Left lobe of liver (tissue), 2 donors: ENCODE measurements at regions not wholly inside any gene's neighbourhood (a gene's known extent, or its start where the extent isn't known, plus 50 kb on each side); places are given as distances from the start of the nearest gene placed in this dataset.
"Not testable (repeated sequence)": the region's sequence is repeated elsewhere in the genome, so short reads cannot be mapped to it uniquely, and the experiment has no call there.

Experiments
- ATAC-seq: fragments of 200-7000 bp; cut with Tn5 transposase; one replicate; pipeline ENCODE4 v1.9.1; 2020; ENCODE audit warnings: mild to moderate bottlenecking, moderate library complexity
- DNase-seq: peaks from one replicate; pipeline ENCODE4 v3.0.0-alpha.2; 2020; ENCODE audit warnings: low spot score
- donor health status: DM: no; HTN: no; CAD: no; lungs with moderate emphysema.
- donor health status: DM: no; HTN: yes; CAD: no.

DNA sequence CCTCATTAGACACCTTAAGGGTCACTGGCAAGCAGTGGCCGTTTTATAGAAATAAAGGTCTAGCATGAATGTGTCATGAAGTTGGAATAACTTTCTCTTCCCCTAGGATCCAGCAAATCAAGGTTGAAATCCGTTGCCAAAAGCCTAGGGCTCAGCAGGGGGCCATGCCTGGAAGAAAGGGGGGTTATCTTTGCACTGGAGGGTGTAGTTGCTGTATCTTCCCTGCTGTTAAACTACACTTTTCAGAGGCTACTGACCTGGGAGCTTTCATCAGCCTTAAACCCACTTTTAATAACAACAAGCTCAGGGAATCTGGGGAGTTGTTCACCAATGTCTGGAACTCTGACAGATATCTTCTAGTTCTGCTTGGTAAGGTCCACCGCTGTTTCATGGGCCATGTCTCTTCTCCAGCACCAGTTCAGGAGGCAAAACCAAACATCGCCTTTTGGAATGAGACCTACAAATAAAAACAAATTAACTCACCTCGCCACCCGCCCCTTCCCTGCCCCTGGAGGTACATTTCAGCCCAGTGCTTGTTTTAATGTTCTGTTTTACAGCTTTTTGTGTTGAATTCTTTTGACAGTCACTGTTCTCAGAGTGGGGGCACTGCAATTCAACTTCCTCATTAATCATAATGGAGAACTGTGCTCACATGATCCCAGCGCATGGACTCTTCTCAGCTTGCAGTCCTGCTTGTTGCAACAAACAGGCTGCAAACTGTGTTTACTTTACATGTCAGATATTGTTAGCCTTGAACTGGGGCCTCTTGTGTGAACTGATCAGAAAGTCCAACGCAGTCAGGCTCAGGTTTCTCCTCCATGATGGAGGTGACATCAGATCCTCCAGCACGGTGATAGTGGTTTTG lies 508.7 kb downstream of the KCNJ2 start:
- DNase-seq: peak; percentile 62
- peak; percentile 77 for ATAC-seq

DNA sequence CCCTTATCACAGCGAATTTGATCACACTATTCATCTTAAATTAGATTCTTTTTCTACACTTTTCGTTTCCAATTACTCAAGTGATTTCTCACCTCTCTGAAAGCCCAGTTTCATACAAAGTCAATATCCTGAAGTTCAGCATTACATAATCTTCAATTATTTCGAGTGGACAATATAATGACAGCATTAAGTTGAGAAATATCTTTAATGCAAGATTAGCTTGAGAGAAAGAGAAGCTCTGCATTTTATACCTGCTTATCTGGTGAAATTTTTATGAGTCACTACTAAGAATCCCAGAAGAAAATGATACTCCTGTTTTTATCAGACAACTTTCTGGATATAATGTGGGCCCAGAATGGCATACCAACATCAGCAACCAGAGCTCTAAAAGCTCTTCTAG lies 509.6 kb downstream of the KCNJ2 start:
- ATAC-seq: peak; percentile 20
- DNase-seq: no peak

- ATAC-seq (no peak), DNase-seq (no peak)
Observed at GRCh38 chr17:70683936-70684335, 514.6 kb downstream of the KCNJ2 start.

DNA sequence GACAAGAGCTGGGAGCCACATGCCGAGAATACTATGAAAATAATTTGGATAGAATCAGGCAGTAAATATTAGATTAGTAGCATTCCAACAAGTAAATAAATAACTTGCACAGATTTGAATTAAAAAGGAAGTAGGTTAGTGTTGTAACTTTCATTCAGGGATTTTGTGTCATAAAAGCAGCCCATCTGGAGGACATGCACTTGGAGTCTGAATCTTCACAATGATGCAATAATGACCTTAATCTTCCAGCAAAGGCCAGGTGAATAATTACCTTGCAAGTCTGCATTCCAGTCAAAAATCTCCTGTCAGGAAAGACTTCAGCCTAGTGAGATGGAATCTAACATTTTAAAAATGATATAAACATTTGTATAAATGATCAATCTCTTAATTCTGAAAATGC lies 518.1 kb downstream of the KCNJ2 start:
- ATAC-seq: peak; percentile 85
- DNase-seq: no peak

- no peak for DNase-seq
- no peak for ATAC-seq
Observed at GRCh38 chr17:70691150-70691549, 521.8 kb downstream of the KCNJ2 start.

DNA sequence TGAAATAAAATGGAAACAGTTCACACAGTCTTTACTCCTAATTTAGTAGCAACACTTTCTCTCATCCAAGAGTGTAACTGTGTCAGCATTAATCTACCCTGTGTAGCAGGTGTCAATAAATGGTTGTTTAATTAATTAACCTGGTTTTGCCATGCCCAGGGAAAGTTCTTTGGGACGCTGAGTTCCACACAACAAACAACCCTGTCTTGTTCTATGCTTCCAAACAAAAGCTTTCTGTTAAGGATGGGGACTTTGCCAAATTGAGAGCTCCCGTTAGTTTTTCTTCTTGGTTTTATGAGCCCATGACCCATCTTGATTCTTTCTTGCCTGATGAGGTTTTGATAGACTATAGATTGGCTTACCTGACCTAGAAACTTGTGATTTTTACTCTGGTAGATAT lies 530.1 kb downstream of the KCNJ2 start:
- DNase-seq (no peak), ATAC-seq (no peak)

GRCh38 chr17:70702683-70703255 lies 533.4 kb downstream of the KCNJ2 start:
- peak; percentile 34 for ATAC-seq

GRCh38 chr17:70709596-70709995 lies 540.3 kb downstream of the KCNJ2 start:
- ATAC-seq: no peak
- DNase-seq: no peak

More at GRCh38 chr17:70702683-70703255, 533.4 kb downstream of the KCNJ2 start:
- no peak for DNase-seq

- no peak for ATAC-seq
- no peak for DNase-seq
Observed at GRCh38 chr17:70713694-70714093, 544.4 kb downstream of the KCNJ2 start.

- DNase-seq (no peak), ATAC-seq (no peak)
Observed at GRCh38 chr17:70716551-70716950, 547.2 kb downstream of the KCNJ2 start.

DNA sequence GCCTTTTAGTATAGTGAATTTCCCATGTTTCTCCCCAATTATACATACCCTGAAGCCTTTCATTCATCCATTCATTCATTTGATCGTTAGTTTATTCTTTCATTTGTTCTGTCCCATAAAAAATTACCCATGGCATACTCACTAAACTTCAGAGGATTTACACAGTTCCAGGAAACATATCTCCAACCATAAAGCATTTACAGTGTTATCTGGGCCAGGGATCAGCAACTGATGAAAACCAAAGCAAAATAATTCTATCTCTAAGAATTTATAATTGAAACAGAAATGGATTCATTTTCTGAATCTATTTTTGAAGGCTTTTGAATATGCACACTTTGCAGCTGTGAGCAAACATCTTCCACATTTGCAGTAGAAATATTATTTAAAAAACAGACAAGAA lies 547.7 kb downstream of the KCNJ2 start:
- DNase-seq: no peak
- ATAC-seq: no peak

DNA sequence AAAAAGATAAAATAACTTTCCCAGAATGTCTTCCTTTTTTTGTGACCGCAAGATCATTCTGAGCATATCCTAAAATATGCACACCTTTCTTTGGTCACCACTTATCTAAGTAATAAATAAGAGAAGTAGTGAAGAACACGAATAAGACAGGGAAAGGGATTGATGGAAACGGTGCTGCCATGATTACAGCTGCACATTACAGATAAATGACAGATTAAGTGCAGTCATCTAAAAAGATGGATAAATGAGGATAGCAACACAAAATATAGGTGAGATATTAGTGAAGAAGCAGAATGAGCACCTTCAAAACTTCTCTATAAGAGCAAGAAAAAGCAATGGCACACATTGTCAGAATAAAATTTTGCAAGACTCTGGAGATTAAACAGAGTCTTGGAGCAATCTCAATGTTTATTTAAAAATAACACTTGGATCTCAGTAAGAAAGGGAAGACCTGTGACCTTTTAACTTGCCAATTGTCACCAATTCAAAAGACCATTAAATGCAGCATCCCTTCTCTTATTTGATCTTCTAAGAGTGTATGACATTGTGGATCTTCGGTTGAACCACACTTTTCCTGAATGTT lies 567.1 kb downstream of the KCNJ2 start:
- no peak for ATAC-seq

DNA sequence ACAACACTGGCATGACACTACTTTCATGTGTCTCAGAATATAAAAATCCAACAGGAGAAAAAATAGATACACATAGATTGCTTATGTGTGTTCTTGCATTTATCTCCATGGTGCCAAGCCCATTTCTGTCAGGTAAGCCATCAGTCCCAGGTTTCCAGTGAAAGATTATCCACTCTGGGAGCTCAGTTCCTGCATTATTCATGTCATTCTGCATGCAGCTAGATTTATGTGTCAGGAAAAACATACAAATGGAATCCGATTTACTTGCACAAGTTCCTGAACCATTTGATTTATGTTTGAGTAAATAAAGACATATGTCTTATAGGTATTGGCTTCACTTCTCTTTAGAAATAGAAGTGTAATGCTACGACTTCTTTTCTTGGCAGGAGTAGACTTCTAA lies 569.7 kb downstream of the KCNJ2 start:
- no peak for DNase-seq
- no peak for ATAC-seq

More for the DNA sequence above, 567.1 kb downstream of the KCNJ2 start:
- no peak for DNase-seq

GRCh38 chr17:70746574-70746973 lies 577.2 kb downstream of the KCNJ2 start:
- not testable (repeated sequence) for ATAC-seq, DNase-seq

GRCh38 chr17:70750983-70751382 lies 581.7 kb downstream of the KCNJ2 start:
- ATAC-seq (no peak), DNase-seq (no peak)

- not testable (repeated sequence) for DNase-seq
Observed at GRCh38 chr17:70752461-70752860, 583.1 kb downstream of the KCNJ2 start.

DNA sequence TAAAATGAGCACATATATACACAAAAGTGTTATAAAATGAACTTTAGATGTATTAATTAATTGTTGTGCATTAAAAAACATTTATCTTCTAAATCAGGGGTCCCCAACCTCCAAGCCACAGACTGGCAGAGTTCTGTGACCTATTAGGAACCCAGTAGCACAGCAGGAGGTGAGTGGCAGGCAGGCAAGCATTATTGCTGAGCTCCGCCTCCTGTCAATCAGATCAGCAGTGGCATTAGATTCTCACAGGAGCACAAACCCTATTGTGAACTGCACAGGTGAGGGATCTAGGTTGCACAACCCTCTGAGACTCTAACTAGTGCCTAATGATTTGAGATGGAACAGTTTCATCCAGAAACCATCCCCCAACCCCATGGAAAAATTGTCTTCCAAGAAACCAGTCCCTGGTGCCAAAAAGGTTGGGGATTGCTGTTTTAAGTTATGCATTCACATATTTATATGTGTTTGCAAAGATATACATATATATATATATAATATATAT lies 583.7 kb downstream of the KCNJ2 start:
- no peak for ATAC-seq
- DNase-seq: no peak

More at GRCh38 chr17:70752461-70752860, 583.1 kb downstream of the KCNJ2 start:
- ATAC-seq: not testable (repeated sequence)

DNA sequence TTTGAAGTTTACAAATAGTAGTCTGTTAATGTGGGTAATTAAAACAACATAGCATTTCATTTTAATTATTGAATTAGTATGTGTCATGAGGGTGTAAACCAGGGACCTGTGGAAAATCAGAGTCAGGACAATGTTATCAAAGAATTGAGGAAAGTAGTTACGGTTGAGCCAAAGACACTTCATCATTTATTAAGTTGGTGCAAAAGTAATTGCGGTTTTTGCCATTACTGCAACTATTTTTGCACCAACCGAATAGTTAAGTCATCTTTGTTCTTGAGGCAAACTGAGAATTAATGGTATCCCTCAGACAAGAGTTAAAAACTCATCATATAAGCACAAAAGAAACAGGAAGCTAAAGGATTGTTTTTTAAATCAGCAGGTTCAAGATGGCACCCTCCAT lies 593.7 kb downstream of the KCNJ2 start:
- no peak for DNase-seq
- ATAC-seq: no peak

DNA sequence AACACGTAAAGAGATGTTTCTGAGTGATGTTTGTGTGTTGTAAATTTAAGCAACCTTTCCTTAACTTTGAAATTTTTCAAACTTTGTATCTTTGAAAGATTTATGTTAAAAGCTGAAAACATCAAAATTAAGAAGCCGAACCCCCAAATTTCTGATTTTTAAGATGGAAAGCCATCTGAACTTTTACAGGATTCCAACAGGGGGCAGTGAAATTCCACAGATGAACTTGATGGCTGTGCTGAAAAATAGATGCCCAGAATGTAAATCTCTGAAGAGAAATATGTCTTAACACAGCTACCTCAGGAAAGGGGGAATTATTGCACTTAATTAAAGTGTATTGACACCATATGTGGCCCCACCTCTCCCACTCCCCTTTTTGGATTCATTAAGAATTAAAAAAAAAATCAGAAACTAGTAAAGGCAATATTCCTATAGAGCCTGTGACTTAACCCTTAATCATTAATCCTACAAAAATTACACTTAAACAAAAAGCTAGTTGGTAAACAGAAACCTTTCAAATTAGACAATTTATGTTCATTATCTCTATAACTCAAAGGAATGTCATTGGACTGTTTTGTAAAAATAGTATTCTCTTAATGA lies 597.9 kb downstream of the KCNJ2 start:
- DNase-seq (no peak), ATAC-seq (peak; percentile 68)

GRCh38 chr17:70769956-70770355 lies 600.6 kb downstream of the KCNJ2 start:
- ATAC-seq (no peak), DNase-seq (no peak)

- ATAC-seq: no peak
- DNase-seq: no peak
Observed at GRCh38 chr17:70771804-70772386, 602.6 kb downstream of the KCNJ2 start.
